ENCODE measurements at regions not wholly inside any gene's neighbourhood (a gene's known extent, or its start where the extent isn't known, plus 50 kb on each side); places are given as distances from the start of the nearest gene placed in this dataset.

GRCh38 chr13:50599046-50599445 lies 244.4 kb downstream of the DLEU7 start:
- DNase-seq = no peak
- 40 to 63% methylated on average over 5 of the region's 5 CpGs for WGBS, 2 donors
- Histone ChIP-seq H3K27me3 (no peaks in the 10 kb centered on the region), H3K36me3 (no peaks in the 10 kb centered on the region), H3K4me1 (peaks cover 0 to 67% (median 45%) of the 10 kb centered on the region in 9 donors), H3K27ac (peak overlapping the region in 1 of 10 donors; percentile 50), H3K9me3 (no peaks in the 10 kb centered on the region), H3K4me3 (no peak overlapping the region)
- no peak for ATAC-seq
- intact Hi-C loops (cut with DNase I) = loop anchor here in 3 of 10 donors (5.0 to 10.0 kb wide), 5 partner anchors 78 to 203 kb away; no protein-coding TSS in a partner anchor
- TF ChIP-seq, protein P1, sequence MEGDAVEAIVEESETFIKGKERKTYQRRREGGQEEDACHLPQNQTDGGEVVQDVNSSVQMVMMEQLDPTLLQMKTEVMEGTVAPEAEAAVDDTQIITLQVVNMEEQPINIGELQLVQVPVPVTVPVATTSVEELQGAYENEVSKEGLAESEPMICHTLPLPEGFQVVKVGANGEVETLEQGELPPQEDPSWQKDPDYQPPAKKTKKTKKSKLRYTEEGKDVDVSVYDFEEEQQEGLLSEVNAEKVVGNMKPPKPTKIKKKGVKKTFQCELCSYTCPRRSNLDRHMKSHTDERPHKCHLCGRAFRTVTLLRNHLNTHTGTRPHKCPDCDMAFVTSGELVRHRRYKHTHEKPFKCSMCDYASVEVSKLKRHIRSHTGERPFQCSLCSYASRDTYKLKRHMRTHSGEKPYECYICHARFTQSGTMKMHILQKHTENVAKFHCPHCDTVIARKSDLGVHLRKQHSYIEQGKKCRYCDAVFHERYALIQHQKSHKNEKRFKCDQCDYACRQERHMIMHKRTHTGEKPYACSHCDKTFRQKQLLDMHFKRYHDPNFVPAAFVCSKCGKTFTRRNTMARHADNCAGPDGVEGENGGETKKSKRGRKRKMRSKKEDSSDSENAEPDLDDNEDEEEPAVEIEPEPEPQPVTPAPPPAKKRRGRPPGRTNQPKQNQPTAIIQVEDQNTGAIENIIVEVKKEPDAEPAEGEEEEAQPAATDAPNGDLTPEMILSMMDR (IDR thresholded peaks at IDR 0.05) = no peak

GRCh38 chr13:50599927-50600326 lies 243.6 kb downstream of the DLEU7 start:
- TF ChIP-seq, protein P1 (IDR thresholded peaks at IDR 0.05) = no peak
- H3K27me3 ChIP-seq = no peaks in the 10 kb centered on the region
- WGBS, 2 donors = 40 to 62% methylated on average over 2 of the region's 2 CpGs
- intact Hi-C loops (cut with DNase I) = loop anchor here in 3 of 10 donors (5.0 to 10.0 kb wide), 5 partner anchors 77 to 202 kb away; no protein-coding TSS in a partner anchor
- no peak overlapping the region for H3K4me3 ChIP-seq
- peaks cover 0 to 60% (median 37%) of the 10 kb centered on the region in 9 donors for H3K4me1 ChIP-seq
- peak overlapping the region in 1 of 10 donors; percentile 12 for H3K27ac ChIP-seq
- H3K36me3 ChIP-seq = no peaks in the 10 kb centered on the region
- H3K9me3 ChIP-seq = no peaks in the 10 kb centered on the region
- no peak for ATAC-seq
- DNase-seq = no peak

DNA sequence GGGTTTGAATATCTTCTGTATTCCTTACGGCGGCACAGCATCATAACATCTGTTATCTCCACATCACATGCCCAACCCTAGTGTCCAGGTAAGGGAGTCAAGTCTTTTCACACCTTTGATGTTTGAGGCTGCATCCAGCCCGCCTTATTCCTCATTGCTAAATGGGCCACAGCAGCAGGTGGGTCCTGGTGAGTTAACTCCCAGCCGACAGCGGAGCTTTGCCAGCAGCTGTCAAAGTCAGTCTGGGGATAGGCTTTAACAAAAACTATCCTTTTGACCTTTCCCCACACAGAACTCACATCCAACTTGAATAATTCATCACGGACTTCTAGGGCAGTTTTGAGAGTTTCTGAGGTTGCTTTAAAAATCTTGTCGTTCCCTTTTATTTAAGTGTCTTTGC lies 235.1 kb downstream of the DLEU7 start:
- TF ChIP-seq, protein P1 (IDR thresholded peaks at IDR 0.05) = no peak
- Histone ChIP-seq H3K9me3 (no peaks in the 10 kb centered on the region), H3K27me3 (no peaks in the 10 kb centered on the region), H3K4me1 (peaks cover 0 to 3% (median 0%) of the 10 kb centered on the region in 9 donors), H3K36me3 (no peaks in the 10 kb centered on the region), H3K27ac (no peak overlapping the region), H3K4me3 (no peak overlapping the region)
- WGBS, 2 donors = 82 to 85% methylated on average over 7 of the region's 7 CpGs
- ATAC-seq (no peak), DNase-seq (no peak)
- intact Hi-C loops (cut with DNase I) = no loop called here

GRCh38 chr13:50609011-50609410 lies 234.5 kb downstream of the DLEU7 start:
- Histone ChIP-seq H3K27ac (no peak overlapping the region), H3K4me1 (peaks cover 0 to 7% (median 0%) of the 10 kb centered on the region in 9 donors), H3K36me3 (no peaks in the 10 kb centered on the region), H3K9me3 (no peaks in the 10 kb centered on the region), H3K4me3 (no peak overlapping the region), H3K27me3 (no peaks in the 10 kb centered on the region)
- TF ChIP-seq, protein P1 (IDR thresholded peaks at IDR 0.05) = no peak
- WGBS, 2 donors = 77 to 84% methylated on average over 3 of the region's 3 CpGs
- ATAC-seq = no peak
- intact Hi-C loops (cut with DNase I) = no loop called here
- no peak for DNase-seq
